Suprapubic skin (tissue), 4 donors: ENCODE measurements at regions not wholly inside any gene's neighbourhood (a gene's known extent, or its start where the extent isn't known, plus 50 kb on each side); places are given as distances from the start of the nearest gene placed in this dataset.

Experiments used
- DNase-seq, 2 donors: peaks; one replicate each; pipeline ENCODE4 v3.0.0-alpha.2; 2019; ENCODE audit warnings: low spot score in 2 of 2
- H3K27ac ChIP-seq: fragments of 200-600 bp; sonication (generic); one replicate; pipeline ENCODE4 v1.5.1; 2019
- H3K27me3 ChIP-seq: fragments of 200-600 bp; sonication (generic); one replicate; pipeline ENCODE4 v1.5.1; 2019
- H3K36me3 ChIP-seq: fragments of 200-600 bp; sonication (generic); one replicate; pipeline ENCODE4 v1.5.1; 2019
- H3K4me1 ChIP-seq: fragments of 200-600 bp; sonication (generic); one replicate; pipeline ENCODE4 v1.5.1; 2019
- H3K4me3 ChIP-seq: fragments of 200-600 bp; sonication (generic); one replicate; pipeline ENCODE4 v1.5.1; 2019; ENCODE audit warnings: mild to moderate bottlenecking
- H3K9me3 ChIP-seq: fragments of 200-600 bp; sonication (generic); one replicate; pipeline ENCODE4 v1.5.1; 2019
- CTCF ChIP-seq, 2 donors: fragments of 200-600 bp in 1 of 2; fragments of 450-650 bp in 1 of 2; sonication (generic) in 1 of 2; IDR thresholded peaks; one replicate each; pipeline ENCODE4 v1.5.1; 2016 to 2019; ENCODE audit warnings: antibody characterized with exemption in 2 of 2, mild to moderate bottlenecking in 1 of 2, moderate library complexity in 1 of 2
- EP300 ChIP-seq: sonication (generic); formaldehyde crosslinking; IDR thresholded peaks from one replicate; pipeline ENCODE4 v1.6.1; 2017; ENCODE audit warnings: antibody characterized with exemption
- POLR2A ChIP-seq, 2 donors: fragments of 450-650 bp; IDR thresholded peaks; one replicate each; pipeline ENCODE4 v1.6.1; 2017; ENCODE audit warnings: antibody characterized with exemption in 2 of 2, mild to moderate bottlenecking in 2 of 2, moderate library complexity in 2 of 2
- POLR2AphosphoS5 ChIP-seq, 3 donors: sonication (generic); formaldehyde crosslinking; IDR thresholded peaks; one replicate each; pipeline ENCODE4 v1.6.1; 2017; ENCODE audit warnings: antibody characterized with exemption in 3 of 3
- WGBS: methylation state at CpG from one replicate; pipeline ENCODE4 v1.1.5; 2018; 5-methylcytosine and 5-hydroxymethylcytosine counted together

- Histone ChIP-seq H3K27me3 (no peaks in the 10 kb centered on the region), H3K36me3 (no peaks in the 10 kb centered on the region), H3K4me3 (no peak overlapping the region), H3K9me3 (no peaks in the 10 kb centered on the region), H3K4me1 (no peaks in the 10 kb centered on the region), H3K27ac (no peak overlapping the region)
- TF ChIP-seq POLR2A (IDR thresholded peaks at IDR 0.05) (no peak), CTCF (IDR thresholded peaks at IDR 0.05) (no peak), EP300 (no peak), POLR2AphosphoS5 (IDR thresholded peaks at IDR 0.05) (no peak)
- no peak for DNase-seq
- WGBS: 90% methylated on average over 1 of the region's 1 CpG
Observed at GRCh38 chr12:125467363-125467762, 402.1 kb downstream of the AACS start.

- WGBS: 100% methylated on average over 1 of the region's 1 CpG
- TF ChIP-seq EP300 (no peak), POLR2AphosphoS5 (IDR thresholded peaks at IDR 0.05) (no peak), CTCF (IDR thresholded peaks at IDR 0.05) (no peak), POLR2A (IDR thresholded peaks at IDR 0.05) (no peak)
- H3K4me1 ChIP-seq: no peaks in the 10 kb centered on the region
- H3K9me3 ChIP-seq: no peaks in the 10 kb centered on the region
- no peaks in the 10 kb centered on the region for H3K36me3 ChIP-seq
- DNase-seq: no peak
- no peaks in the 10 kb centered on the region for H3K27me3 ChIP-seq
- no peak overlapping the region for H3K27ac ChIP-seq
- no peak overlapping the region for H3K4me3 ChIP-seq
Observed at GRCh38 chr12:125469683-125470082, 404.4 kb downstream of the AACS start.

- 74% methylated on average over 10 of the region's 15 CpGs for WGBS
- no peak for TF ChIP-seq EP300
- no peak for TF ChIP-seq CTCF (IDR thresholded peaks at IDR 0.05)
- TF ChIP-seq POLR2A (IDR thresholded peaks at IDR 0.05): no peak
- TF ChIP-seq POLR2AphosphoS5 (IDR thresholded peaks at IDR 0.05): no peak
- H3K4me3 ChIP-seq: no peak overlapping the region
- no peaks in the 10 kb centered on the region for H3K9me3 ChIP-seq
- H3K27ac ChIP-seq: no peak overlapping the region
- H3K27me3 ChIP-seq: no peaks in the 10 kb centered on the region
- no peak for DNase-seq
- H3K4me1 ChIP-seq: no peaks in the 10 kb centered on the region
- H3K36me3 ChIP-seq: no peaks in the 10 kb centered on the region
Observed at GRCh38 chr12:125470838-125471783, 405.9 kb downstream of the AACS start.

GRCh38 chr12:125473501-125473900 is 408.3 kb downstream of the AACS start:
- Histone ChIP-seq H3K4me1 (no peaks in the 10 kb centered on the region), H3K36me3 (no peaks in the 10 kb centered on the region), H3K4me3 (no peak overlapping the region), H3K27me3 (no peaks in the 10 kb centered on the region), H3K27ac (no peak overlapping the region), H3K9me3 (no peaks in the 10 kb centered on the region)
- no peak for DNase-seq
- TF ChIP-seq POLR2AphosphoS5 (IDR thresholded peaks at IDR 0.05): no peak
- TF ChIP-seq CTCF (IDR thresholded peaks at IDR 0.05): no peak
- TF ChIP-seq EP300: no peak
- no peak for TF ChIP-seq POLR2A (IDR thresholded peaks at IDR 0.05)

- TF ChIP-seq CTCF (IDR thresholded peaks at IDR 0.05): no peak
- no peak for TF ChIP-seq POLR2AphosphoS5 (IDR thresholded peaks at IDR 0.05)
- TF ChIP-seq EP300: no peak
- TF ChIP-seq POLR2A (IDR thresholded peaks at IDR 0.05): no peak
- no peak overlapping the region for H3K4me3 ChIP-seq
- H3K27ac ChIP-seq: no peak overlapping the region
- no peak for DNase-seq
- H3K27me3 ChIP-seq: no peaks in the 10 kb centered on the region
- no peaks in the 10 kb centered on the region for H3K4me1 ChIP-seq
- no peaks in the 10 kb centered on the region for H3K36me3 ChIP-seq
- WGBS: 65% methylated on average over 4 of the region's 4 CpGs
- no peaks in the 10 kb centered on the region for H3K9me3 ChIP-seq
Observed at GRCh38 chr12:125487336-125487735, 422.1 kb downstream of the AACS start.
